Cardiac muscle cell (in vitro differentiated cells and primary cell): ENCODE measurements at regions not wholly inside any gene's neighbourhood (a gene's known extent, or its start where the extent isn't known, plus 50 kb on each side); places are given as distances from the start of the nearest gene placed in this dataset.

Source experiments
- DNase-seq, 2 donors: peaks; one replicate each; pipeline versions ENCODE4 v3.0.0 to v3.0.0-alpha.2; 2010 to 2017; ENCODE audit warnings: low read depth in 1 of 2, low spot score in 1 of 2
- H3K27ac ChIP-seq: fragments of 200-600 bp; sonication (generic); 2 replicates; pipeline ENCODE4 v1.5.1; 2016
- H3K27me3 ChIP-seq: fragments of 200-600 bp; sonication (generic); 2 replicates; pipeline ENCODE4 v1.6.0; 2016; ENCODE audit warnings: control low read depth
- H3K36me3 ChIP-seq: fragments of 200-600 bp; sonication (generic); 2 replicates; pipeline ENCODE4 v1.5.1; 2016; ENCODE audit warnings: control low read depth
- H3K4me1 ChIP-seq: fragments of 200-600 bp; sonication (generic); 2 replicates; pipeline ENCODE4 v1.8.1; 2017; ENCODE audit warnings: low read depth, mild to moderate bottlenecking, mixed run types
- H3K4me3 ChIP-seq: fragments of 200-600 bp; sonication (generic); 2 replicates; pipeline ENCODE4 v1.5.1; 2016; ENCODE audit warnings: mild to moderate bottlenecking
- H3K9me3 ChIP-seq: fragments of 200-600 bp; sonication (generic); 2 replicates; pipeline ENCODE4 v1.5.1; 2017; ENCODE audit warnings: low read depth, mild to moderate bottlenecking, control low read depth
- TF ChIP-seq, protein P1 (sequence below): IDR thresholded peaks from 2 replicates; pipeline ENCODE4 v1.5.1; 2012; ENCODE audit warnings: low read depth, mild to moderate bottlenecking, low read length

GRCh38 chr5:142411656-142412425 is 87.0 kb upstream of the SPRY4 start:
- no peak overlapping the region for H3K4me3 ChIP-seq
- no peaks in the 10 kb centered on the region for H3K9me3 ChIP-seq
- TF ChIP-seq, protein P1, sequence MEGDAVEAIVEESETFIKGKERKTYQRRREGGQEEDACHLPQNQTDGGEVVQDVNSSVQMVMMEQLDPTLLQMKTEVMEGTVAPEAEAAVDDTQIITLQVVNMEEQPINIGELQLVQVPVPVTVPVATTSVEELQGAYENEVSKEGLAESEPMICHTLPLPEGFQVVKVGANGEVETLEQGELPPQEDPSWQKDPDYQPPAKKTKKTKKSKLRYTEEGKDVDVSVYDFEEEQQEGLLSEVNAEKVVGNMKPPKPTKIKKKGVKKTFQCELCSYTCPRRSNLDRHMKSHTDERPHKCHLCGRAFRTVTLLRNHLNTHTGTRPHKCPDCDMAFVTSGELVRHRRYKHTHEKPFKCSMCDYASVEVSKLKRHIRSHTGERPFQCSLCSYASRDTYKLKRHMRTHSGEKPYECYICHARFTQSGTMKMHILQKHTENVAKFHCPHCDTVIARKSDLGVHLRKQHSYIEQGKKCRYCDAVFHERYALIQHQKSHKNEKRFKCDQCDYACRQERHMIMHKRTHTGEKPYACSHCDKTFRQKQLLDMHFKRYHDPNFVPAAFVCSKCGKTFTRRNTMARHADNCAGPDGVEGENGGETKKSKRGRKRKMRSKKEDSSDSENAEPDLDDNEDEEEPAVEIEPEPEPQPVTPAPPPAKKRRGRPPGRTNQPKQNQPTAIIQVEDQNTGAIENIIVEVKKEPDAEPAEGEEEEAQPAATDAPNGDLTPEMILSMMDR, result no peak
- no peak overlapping the region for H3K27ac ChIP-seq
- no peak for DNase-seq
- H3K4me1 ChIP-seq, result no peaks in the 10 kb centered on the region
- H3K27me3 ChIP-seq, result no peaks in the 10 kb centered on the region
- no peaks in the 10 kb centered on the region for H3K36me3 ChIP-seq

DNA sequence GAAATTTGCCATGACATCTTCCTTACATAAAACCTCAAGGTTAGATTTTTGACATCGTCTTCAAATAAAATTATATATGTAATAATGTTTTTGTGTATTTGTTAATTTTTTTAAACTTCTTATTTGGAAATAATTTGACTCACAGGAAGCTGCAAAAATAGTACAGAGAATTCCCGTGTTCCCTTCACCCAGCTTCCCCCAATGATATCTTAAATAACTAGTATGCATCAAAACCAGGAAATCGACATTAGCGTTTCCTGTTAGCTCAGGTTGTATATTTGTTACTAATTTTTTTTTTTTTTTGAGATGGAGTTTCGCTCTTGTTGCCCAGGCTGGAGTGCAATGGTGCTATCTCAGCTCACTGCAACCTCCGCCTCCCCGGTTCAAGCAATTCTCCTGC is 86.3 kb upstream of the SPRY4 start:
- Histone ChIP-seq H3K4me3 (no peak overlapping the region), H3K27me3 (no peaks in the 10 kb centered on the region), H3K36me3 (no peaks in the 10 kb centered on the region), H3K27ac (no peak overlapping the region), H3K9me3 (no peaks in the 10 kb centered on the region), H3K4me1 (no peaks in the 10 kb centered on the region)
- TF ChIP-seq, protein P1, result no peak
- no peak for DNase-seq

- Histone ChIP-seq H3K27me3 (no peaks in the 10 kb centered on the region), H3K4me3 (no peak overlapping the region), H3K27ac (no peak overlapping the region), H3K36me3 (no peaks in the 10 kb centered on the region), H3K9me3 (no peaks in the 10 kb centered on the region), H3K4me1 (peaks cover 1% of the 10 kb centered on the region)
- TF ChIP-seq, protein P1, result no peak
- no peak for DNase-seq
Measured at GRCh38 chr5:142408981-142409481, 84.2 kb upstream of the SPRY4 start.

DNA sequence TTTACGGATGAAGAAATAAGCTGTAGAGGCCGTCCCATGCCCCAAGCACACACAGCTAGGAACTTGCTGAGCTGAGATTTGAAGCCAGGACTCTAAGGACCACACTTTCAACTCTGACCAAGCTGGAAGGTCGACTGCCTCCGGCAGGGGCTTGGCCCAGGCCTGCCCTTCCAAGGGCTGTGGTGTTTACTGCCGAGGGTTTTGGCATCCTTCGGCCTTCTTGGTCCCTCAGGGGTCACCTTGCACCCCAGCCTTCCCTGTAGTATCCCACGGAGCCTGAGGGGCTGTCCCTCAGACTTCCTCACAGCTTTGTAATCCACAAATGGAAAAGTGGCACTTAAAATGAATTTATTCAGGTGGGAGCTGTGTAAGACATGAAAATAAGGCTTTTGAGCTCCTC is 83.7 kb upstream of the SPRY4 start:
- peaks cover 6% of the 10 kb centered on the region for H3K4me1 ChIP-seq
- no peak for DNase-seq
- H3K36me3 ChIP-seq, result no peaks in the 10 kb centered on the region
- no peak overlapping the region for H3K4me3 ChIP-seq
- TF ChIP-seq, protein P1, result no peak
- H3K9me3 ChIP-seq, result no peaks in the 10 kb centered on the region
- no peak overlapping the region for H3K27ac ChIP-seq
- no peaks in the 10 kb centered on the region for H3K27me3 ChIP-seq

DNA sequence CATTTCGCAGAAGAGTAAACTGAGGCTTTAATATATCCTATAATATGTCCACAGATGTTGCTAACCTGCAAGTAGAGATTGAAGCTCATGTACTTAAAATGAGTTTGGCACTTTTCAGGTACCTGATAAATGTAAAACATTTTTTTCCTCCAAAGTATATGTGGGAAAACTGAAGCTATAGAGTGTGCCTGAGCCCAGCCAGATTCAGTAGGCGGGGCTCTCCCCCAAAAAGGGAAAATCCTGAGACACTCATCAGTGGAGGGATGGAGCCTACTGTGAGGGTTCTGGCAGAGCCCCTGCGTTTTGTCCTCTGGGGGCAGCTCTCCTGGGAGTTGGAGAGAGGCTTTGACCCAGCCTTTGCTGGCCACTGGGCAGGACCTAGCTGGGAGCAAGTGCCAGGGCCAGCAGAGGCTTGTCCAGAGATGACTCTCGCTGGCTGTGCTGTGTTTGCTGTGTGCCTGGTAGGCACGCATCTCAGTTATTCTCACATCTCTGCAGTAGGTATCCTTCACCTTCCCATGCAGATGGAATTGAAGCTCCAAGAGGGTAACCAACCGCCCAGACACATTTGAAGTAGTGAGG is 81.1 kb upstream of the SPRY4 start:
- peaks cover 7% of the 10 kb centered on the region for H3K4me1 ChIP-seq
- no peaks in the 10 kb centered on the region for H3K9me3 ChIP-seq
- no peak overlapping the region for H3K4me3 ChIP-seq
- TF ChIP-seq, protein P1, result no peak
- no peaks in the 10 kb centered on the region for H3K36me3 ChIP-seq
- H3K27me3 ChIP-seq, result no peaks in the 10 kb centered on the region
- no peak for DNase-seq
- H3K27ac ChIP-seq, result no peak overlapping the region
